CD14-positive monocyte (primary cell): ENCODE measurements at regions not wholly inside any gene's neighbourhood (a gene's known extent, or its start where the extent isn't known, plus 50 kb on each side); places are given as distances from the start of the nearest gene placed in this dataset.
"Not testable (repeated sequence)": the region's sequence is repeated elsewhere in the genome, so short reads cannot be mapped to it uniquely, and the experiment has no call there.

Experiments
- DNase-seq, 3 donors: peaks; one replicate each; pipeline ENCODE4 v3.0.0-alpha.2; 2011 to 2022
- H2AFZ ChIP-seq: 2 replicates; pipeline ENCODE4 v1.6.0; 2012; ENCODE audit warnings: mild to moderate bottlenecking, low read depth, low read length, inconsistent platforms; ENCODE audit not compliant: insufficient read depth, poor library complexity, severe bottlenecking
- H3K27ac ChIP-seq, 2 donors: 1 replicate in 1 of 2; 2 replicates in 1 of 2; pipeline ENCODE4 v1.5.1; 2012 to 2013; ENCODE audit warnings: low read length in 2 of 2, control low read depth in 1 of 2, inconsistent platforms in 1 of 2, low read depth in 1 of 2, mild to moderate bottlenecking in 1 of 2
- H3K27me3 ChIP-seq, 2 donors: one replicate each; pipeline versions ENCODE4 v1.6.0 to v1.6.1; 2011 to 2013; ENCODE audit warnings: low read length in 2 of 2; ENCODE audit not compliant: control insufficient read depth in 2 of 2, insufficient read depth in 2 of 2
- H3K36me3 ChIP-seq, 2 donors: replicated peaks in 1 of 2; 1 replicate in 1 of 2; 2 replicates in 1 of 2; pipeline versions ENCODE4 v1.5.1 to v1.6.1; 2012 to 2013; ENCODE audit warnings: low read length in 2 of 2, control low read depth in 1 of 2, inconsistent platforms in 1 of 2, mild to moderate bottlenecking in 1 of 2; ENCODE audit not compliant: insufficient read depth in 2 of 2, control insufficient read depth in 1 of 2
- H3K4me1 ChIP-seq, 2 donors: 1 replicate in 1 of 2; 2 replicates in 1 of 2; pipeline versions ENCODE4 v1.5.1 to v1.6.1; 2012 to 2013; ENCODE audit warnings: low read length in 2 of 2, control low read depth in 1 of 2, inconsistent platforms in 1 of 2, mild to moderate bottlenecking in 1 of 2, moderate library complexity in 1 of 2; ENCODE audit not compliant: insufficient read depth in 2 of 2, control insufficient read depth in 1 of 2
- H3K4me2 ChIP-seq: replicated peaks from 2 replicates; pipeline ENCODE3; 2012; ENCODE audit warnings: low read length, moderate library complexity, mild to moderate bottlenecking; ENCODE audit not compliant: poor library complexity, severe bottlenecking; ENCODE audit errors: extremely low read depth
- H3K4me3 ChIP-seq, 3 experiments: fragments of 200-600 bp in 1 of 3; sonication (generic) in 1 of 3; replicated peaks in 1 of 3; 1 replicate in 2 of 3; 2 replicates in 1 of 3; pipeline ENCODE4 v1.5.1; 2011 to 2013; ENCODE audit warnings: low read length in 3 of 3, mild to moderate bottlenecking in 3 of 3, control low read depth in 2 of 3, low read depth in 2 of 3, inconsistent platforms in 1 of 3, moderate library complexity in 1 of 3
- H3K79me2 ChIP-seq: 2 replicates; pipeline ENCODE4 v1.6.0; 2012; ENCODE audit warnings: mild to moderate bottlenecking, control low read depth, inconsistent platforms, low read length, moderate library complexity; ENCODE audit not compliant: insufficient read depth
- H3K9ac ChIP-seq: 2 replicates; pipeline ENCODE4 v1.6.0; 2017; ENCODE audit warnings: low read length, mild to moderate bottlenecking; ENCODE audit not compliant: insufficient read depth, poor library complexity, severe bottlenecking
- H3K9me3 ChIP-seq, 2 donors: replicated peaks in 1 of 2; 1 replicate in 1 of 2; 2 replicates in 1 of 2; pipeline versions ENCODE4 v1.5.1 to v1.6.1; 2012 to 2013; ENCODE audit warnings: low read length in 2 of 2, control low read depth in 1 of 2; ENCODE audit not compliant: control insufficient read depth in 1 of 2, insufficient read depth in 1 of 2
- H4K20me1 ChIP-seq: 2 replicates; pipeline ENCODE4 v1.6.0; 2012; ENCODE audit warnings: mild to moderate bottlenecking, low read length, control low read depth, moderate library complexity; ENCODE audit not compliant: insufficient read depth
- H3K27ac Mint-ChIP-seq, 7 donors: one replicate each; pipeline ENCODE4 v1.8.0; 2020; ENCODE audit warnings: mild to moderate bottlenecking in 7 of 7, mixed read lengths in 7 of 7, moderate library complexity in 6 of 7, inconsistent platforms in 2 of 7
- H3K27me3 Mint-ChIP-seq, 3 donors: one replicate each; pipeline ENCODE4 v1.8.0; 2021 to 2022; ENCODE audit warnings: low read depth in 3 of 3, mild to moderate bottlenecking in 3 of 3, mixed read lengths in 3 of 3, moderate library complexity in 3 of 3, inconsistent platforms in 1 of 3
- H3K36me3 Mint-ChIP-seq, 2 donors: one replicate each; pipeline ENCODE4 v1.8.0; 2020; ENCODE audit warnings: mixed read lengths in 2 of 2, inconsistent platforms in 1 of 2, mild to moderate bottlenecking in 1 of 2
- H3K4me1 Mint-ChIP-seq: one replicate; pipeline ENCODE4 v1.8.0; 2020; ENCODE audit warnings: mild to moderate bottlenecking, mixed read lengths
- H3K4me3 Mint-ChIP-seq, 2 donors: one replicate each; pipeline ENCODE4 v1.8.0; 2020; ENCODE audit warnings: mild to moderate bottlenecking in 2 of 2, mixed read lengths in 2 of 2, moderate library complexity in 1 of 2
- H3K9me3 Mint-ChIP-seq, 7 donors: one replicate each; pipeline ENCODE4 v1.8.0; 2020 to 2022; ENCODE audit warnings: mixed read lengths in 7 of 7, mild to moderate bottlenecking in 6 of 7, moderate library complexity in 6 of 7, inconsistent platforms in 2 of 7
- CTCF ChIP-seq: fragments of 200-600 bp; IDR thresholded peaks from one replicate; pipeline ENCODE4 v1.8.0; 2022; ENCODE audit warnings: antibody characterized with exemption, mild to moderate bottlenecking
- WGBS: methylation state at CpG from one replicate; pipeline ENCODE4 v1.1.5; 2013; ENCODE audit warnings: missing lambda C conversion rate; ENCODE audit not compliant: insufficient coverage; 5-methylcytosine and 5-hydroxymethylcytosine counted together
- intact Hi-C, 2 donors: fragments of 100-400 bp; cut with micrococcal nuclease; formaldehyde crosslinking; loops; one replicate each; pipeline versions ENCODE4 v1.15.0 to v1.15.1; 2023

GRCh38 chr5:86500947-86501346 lies 116.8 kb upstream of the COX7C start:
- no peak overlapping the region for H3K9ac ChIP-seq
- intact Hi-C loops, result no loop called here
- no peak overlapping the region for H3K4me2 ChIP-seq
- H4K20me1 ChIP-seq, result no peaks in the 10 kb centered on the region
- H3K9me3 ChIP-seq, result peaks cover 5 to 7% of the 10 kb centered on the region in 2 donors
- no peak overlapping the region for H2AFZ ChIP-seq
- no peak for TF ChIP-seq CTCF
- no peaks in the 10 kb centered on the region for H3K4me1 Mint-ChIP-seq
- H3K27ac Mint-ChIP-seq, result no peak overlapping the region
- H3K79me2 ChIP-seq, result no peaks in the 10 kb centered on the region
- H3K4me1 ChIP-seq, result no peaks in the 10 kb centered on the region
- no peaks in the 10 kb centered on the region for H3K36me3 ChIP-seq
- H3K27me3 Mint-ChIP-seq, result no peaks in the 10 kb centered on the region
- no peaks in the 10 kb centered on the region for H3K27me3 ChIP-seq
- no peaks in the 10 kb centered on the region for H3K36me3 Mint-ChIP-seq
- WGBS, result 100% methylated on average over 1 of the region's 1 CpG
- peaks cover 2 to 8% (median 3%) of the 10 kb centered on the region in 7 donors for H3K9me3 Mint-ChIP-seq
- no peak overlapping the region for H3K4me3 ChIP-seq
- H3K27ac ChIP-seq, result no peak overlapping the region
- DNase-seq, result no peak
- H3K4me3 Mint-ChIP-seq, result no peak overlapping the region

- peaks cover 2 to 17% (median 7%) of the 10 kb centered on the region in 7 donors for H3K9me3 Mint-ChIP-seq
- H2AFZ ChIP-seq, result no peak overlapping the region
- DNase-seq, result no peak
- H3K9ac ChIP-seq, result no peak overlapping the region
- no peak overlapping the region for H3K4me3 ChIP-seq
- no peaks in the 10 kb centered on the region for H3K36me3 Mint-ChIP-seq
- H3K79me2 ChIP-seq, result no peaks in the 10 kb centered on the region
- H3K27ac Mint-ChIP-seq, result no peak overlapping the region
- H3K4me3 Mint-ChIP-seq, result no peak overlapping the region
- no peaks in the 10 kb centered on the region for H3K27me3 ChIP-seq
- 95% methylated on average over 4 of the region's 4 CpGs for WGBS
- no peaks in the 10 kb centered on the region for H3K36me3 ChIP-seq
- no peaks in the 10 kb centered on the region for H4K20me1 ChIP-seq
- no peaks in the 10 kb centered on the region for H3K27me3 Mint-ChIP-seq
- peaks cover 11 to 12% of the 10 kb centered on the region in 2 donors for H3K9me3 ChIP-seq
- no peak overlapping the region for H3K27ac ChIP-seq
- H3K4me1 ChIP-seq, result no peaks in the 10 kb centered on the region
- no peaks in the 10 kb centered on the region for H3K4me1 Mint-ChIP-seq
- no peak overlapping the region for H3K4me2 ChIP-seq
- intact Hi-C loops, result no loop called here
- no peak for TF ChIP-seq CTCF
These were observed 110.2 kb upstream of the COX7C start for GRCh38 chr5:86507574-86507973.

GRCh38 chr5:86510330-86510915 lies 107.3 kb upstream of the COX7C start:
- H3K4me3 Mint-ChIP-seq, H4K20me1 ChIP-seq, DNase-seq, H3K9ac ChIP-seq, H3K4me3 ChIP-seq, H3K27me3 Mint-ChIP-seq, H2AFZ ChIP-seq, H3K27ac ChIP-seq, H3K4me2 ChIP-seq, H3K79me2 ChIP-seq, H3K36me3 Mint-ChIP-seq, H3K9me3 Mint-ChIP-seq, H3K4me1 ChIP-seq, H3K36me3 ChIP-seq, H3K4me1 Mint-ChIP-seq, intact Hi-C loops, H3K27ac Mint-ChIP-seq, H3K27me3 ChIP-seq: not testable (repeated sequence)
- WGBS, result no CpG with 5 or more reads among the region's 21 CpGs
- H3K9me3 ChIP-seq, result peaks cover 6 to 11% of the 10 kb centered on the region in 2 donors
